ENCODE measurements at regions not wholly inside any gene's neighbourhood (a gene's known extent, or its start where the extent isn't known, plus 50 kb on each side); places are given as distances from the start of the nearest gene placed in this dataset.

DNA sequence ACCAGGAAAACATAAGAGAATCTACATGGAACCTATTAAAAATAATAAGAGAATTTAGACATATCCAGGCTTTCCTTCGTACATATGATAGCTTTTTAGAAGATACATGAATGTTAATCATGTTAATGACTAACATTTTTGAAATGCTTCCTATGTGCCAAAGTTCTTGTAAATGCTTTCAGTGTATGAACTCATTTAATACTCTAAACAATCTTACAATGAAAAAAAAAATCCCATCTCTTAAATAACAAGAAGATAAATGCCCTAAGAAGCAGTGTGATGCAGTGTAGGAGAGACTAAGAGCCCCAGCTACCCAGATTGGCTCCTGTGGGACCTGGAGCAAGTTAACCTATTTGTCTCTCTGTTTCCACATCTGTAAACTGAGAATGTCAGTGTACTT is 220.4 kb upstream of the MYOCD start:
- H3K36me3 Mint-ChIP-seq (ENCODE audit: low read depth): no peaks in the 10 kb centered on the region
- no peak overlapping the region for H3K27ac Mint-ChIP-seq
- H3K4me1 Mint-ChIP-seq: no peaks in the 10 kb centered on the region
- H3K4me3 Mint-ChIP-seq: no peak overlapping the region
- peaks cover 3% of the 10 kb centered on the region for H3K9me3 Mint-ChIP-seq
- POLR2A ChIA-PET: no interaction called here
- H3K27me3 Mint-ChIP-seq: no peaks in the 10 kb centered on the region
- DNase-seq: no peak
- CTCF ChIA-PET: no interaction called here

DNA sequence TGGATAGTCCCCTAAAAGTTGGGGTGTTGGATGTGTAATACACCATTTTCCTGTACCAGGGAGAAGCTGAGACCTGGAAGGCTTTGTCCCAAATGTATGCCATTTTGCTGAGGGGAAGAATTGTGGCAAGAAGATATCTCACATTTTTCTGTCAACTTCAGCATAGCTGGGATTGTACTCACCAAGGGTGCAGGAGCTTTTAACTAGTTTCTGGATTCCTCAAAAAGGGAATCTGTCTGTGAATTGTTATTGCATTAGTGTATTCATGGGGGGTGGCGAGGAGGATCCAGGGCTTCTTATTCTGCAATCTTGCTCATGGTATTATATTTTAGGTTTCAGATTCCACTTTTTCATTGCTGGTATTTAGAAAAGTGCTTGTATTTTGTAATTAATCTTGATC is 208.2 kb upstream of the MYOCD start:
- no peak overlapping the region for H3K27ac Mint-ChIP-seq
- no peaks in the 10 kb centered on the region for H3K27me3 Mint-ChIP-seq
- peaks cover 6% of the 10 kb centered on the region for H3K36me3 Mint-ChIP-seq (ENCODE audit: low read depth)
- ChIA-PET CTCF (no interaction called here), POLR2A (no interaction called here)
- no peak for DNase-seq
- H3K9me3 Mint-ChIP-seq: peaks cover 6% of the 10 kb centered on the region
- no peaks in the 10 kb centered on the region for H3K4me1 Mint-ChIP-seq
- no peak overlapping the region for H3K4me3 Mint-ChIP-seq

DNA sequence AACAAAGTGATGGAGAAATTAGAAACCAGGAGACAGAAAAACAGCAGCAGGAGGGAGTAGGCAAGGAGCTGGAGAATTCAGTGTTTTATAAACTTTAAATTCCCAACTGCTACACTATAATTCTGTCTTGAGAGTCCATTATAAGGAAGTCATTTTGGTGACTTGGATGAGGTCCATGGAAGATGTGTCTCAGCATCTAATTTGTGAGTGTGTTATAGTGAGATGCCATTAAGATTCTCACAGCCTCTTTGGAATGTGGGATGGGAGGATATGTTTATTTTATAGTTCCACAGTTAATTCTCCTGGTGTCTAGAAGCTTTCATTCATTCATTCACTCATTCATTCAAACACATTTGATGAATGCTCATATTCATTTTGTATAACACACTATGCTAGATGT is 206.0 kb upstream of the MYOCD start:
- no peak for DNase-seq
- Mint-ChIP-seq H3K36me3 (ENCODE audit: low read depth) (peaks cover 6% of the 10 kb centered on the region), H3K9me3 (peaks cover 12% of the 10 kb centered on the region), H3K4me1 (no peaks in the 10 kb centered on the region), H3K27ac (no peak overlapping the region), H3K4me3 (no peak overlapping the region), H3K27me3 (no peaks in the 10 kb centered on the region)
- CTCF ChIA-PET: no interaction called here
- POLR2A ChIA-PET: no interaction called here

GRCh38 chr17:12463102-12463501 is 202.6 kb upstream of the MYOCD start:
- peaks cover 5% of the 10 kb centered on the region for H3K9me3 Mint-ChIP-seq
- H3K4me1 Mint-ChIP-seq: no peaks in the 10 kb centered on the region
- H3K27me3 Mint-ChIP-seq: no peaks in the 10 kb centered on the region
- DNase-seq: no peak
- H3K27ac Mint-ChIP-seq: no peak overlapping the region
- ChIA-PET CTCF (no interaction called here), POLR2A (no interaction called here)
- H3K36me3 Mint-ChIP-seq (ENCODE audit: low read depth): no peaks in the 10 kb centered on the region
- no peak overlapping the region for H3K4me3 Mint-ChIP-seq

GRCh38 chr17:12472252-12473173 is 193.2 kb upstream of the MYOCD start:
- H3K27me3 Mint-ChIP-seq: no peaks in the 10 kb centered on the region
- POLR2A ChIA-PET: no interaction called here
- no peak overlapping the region for H3K4me3 Mint-ChIP-seq
- CTCF ChIA-PET: no interaction called here
- no peaks in the 10 kb centered on the region for H3K4me1 Mint-ChIP-seq
- DNase-seq: no peak
- no peaks in the 10 kb centered on the region for H3K36me3 Mint-ChIP-seq (ENCODE audit: low read depth)
- no peaks in the 10 kb centered on the region for H3K9me3 Mint-ChIP-seq
- H3K27ac Mint-ChIP-seq: no peak overlapping the region

GRCh38 chr17:12478311-12478710 is 187.4 kb upstream of the MYOCD start:
- POLR2A ChIA-PET: no interaction called here

GRCh38 chr17:12485361-12485906 is 180.3 kb upstream of the MYOCD start:
- H3K4me1 Mint-ChIP-seq: no peaks in the 10 kb centered on the region
- H3K36me3 Mint-ChIP-seq (ENCODE audit: low read depth): no peaks in the 10 kb centered on the region
- no peak overlapping the region for H3K27ac Mint-ChIP-seq
- H3K9me3 Mint-ChIP-seq: peaks cover 6% of the 10 kb centered on the region
- POLR2A ChIA-PET: no interaction called here
- no peaks in the 10 kb centered on the region for H3K27me3 Mint-ChIP-seq
- no peak overlapping the region for H3K4me3 Mint-ChIP-seq
- CTCF ChIA-PET: no interaction called here
- no peak for DNase-seq

More at GRCh38 chr17:12478311-12478710, 187.4 kb upstream of the MYOCD start:
- no peaks in the 10 kb centered on the region for H3K4me1 Mint-ChIP-seq
- CTCF ChIA-PET: no interaction called here
- DNase-seq: no peak
- no peaks in the 10 kb centered on the region for H3K36me3 Mint-ChIP-seq (ENCODE audit: low read depth)
- H3K4me3 Mint-ChIP-seq: no peak overlapping the region
- H3K27me3 Mint-ChIP-seq: no peaks in the 10 kb centered on the region
- peaks cover 5% of the 10 kb centered on the region for H3K9me3 Mint-ChIP-seq
- no peak overlapping the region for H3K27ac Mint-ChIP-seq

DNA sequence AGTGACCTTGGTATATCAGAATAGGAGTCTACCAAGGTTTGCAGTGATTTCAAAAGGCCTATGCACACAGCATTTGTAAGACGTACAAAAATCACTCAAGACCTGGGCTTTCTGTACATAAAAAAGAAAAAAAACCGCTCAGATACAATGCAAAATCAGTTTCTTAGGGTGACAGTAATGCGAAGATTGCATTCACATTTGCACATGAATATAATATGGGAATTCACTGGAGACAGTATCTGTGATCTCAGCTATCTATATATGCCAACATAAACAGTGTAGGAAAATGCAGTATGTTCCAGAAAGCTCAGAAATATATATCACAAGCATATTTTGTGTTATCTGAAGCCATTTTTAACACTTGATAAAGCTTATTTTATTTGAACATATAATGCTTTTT is 176.4 kb upstream of the MYOCD start:
- Mint-ChIP-seq H3K27ac (no peak overlapping the region), H3K27me3 (no peaks in the 10 kb centered on the region), H3K36me3 (ENCODE audit: low read depth) (no peaks in the 10 kb centered on the region), H3K4me1 (no peaks in the 10 kb centered on the region), H3K9me3 (peaks cover 4% of the 10 kb centered on the region), H3K4me3 (no peak overlapping the region)
- POLR2A ChIA-PET: no interaction called here
- no peak for DNase-seq
- CTCF ChIA-PET: no interaction called here

- DNase-seq: no peak
- no peaks in the 10 kb centered on the region for H3K4me1 Mint-ChIP-seq
- no peak overlapping the region for H3K27ac Mint-ChIP-seq
- H3K27me3 Mint-ChIP-seq: no peaks in the 10 kb centered on the region
- H3K4me3 Mint-ChIP-seq: no peak overlapping the region
- H3K9me3 Mint-ChIP-seq: no peaks in the 10 kb centered on the region
- ChIA-PET POLR2A (no interaction called here), CTCF (no interaction called here)
- no peaks in the 10 kb centered on the region for H3K36me3 Mint-ChIP-seq (ENCODE audit: low read depth)
These were observed 173.2 kb upstream of the MYOCD start for GRCh38 chr17:12492450-12492849.

- Mint-ChIP-seq H3K27ac (no peak overlapping the region), H3K4me1 (no peaks in the 10 kb centered on the region), H3K27me3 (no peaks in the 10 kb centered on the region), H3K9me3 (peaks cover 12% of the 10 kb centered on the region), H3K4me3 (no peak overlapping the region), H3K36me3 (ENCODE audit: low read depth) (no peaks in the 10 kb centered on the region)
- DNase-seq: no peak
- POLR2A ChIA-PET: no interaction called here
- CTCF ChIA-PET: no interaction called here
These were observed 159.8 kb upstream of the MYOCD start for GRCh38 chr17:12505866-12506265.

DNA sequence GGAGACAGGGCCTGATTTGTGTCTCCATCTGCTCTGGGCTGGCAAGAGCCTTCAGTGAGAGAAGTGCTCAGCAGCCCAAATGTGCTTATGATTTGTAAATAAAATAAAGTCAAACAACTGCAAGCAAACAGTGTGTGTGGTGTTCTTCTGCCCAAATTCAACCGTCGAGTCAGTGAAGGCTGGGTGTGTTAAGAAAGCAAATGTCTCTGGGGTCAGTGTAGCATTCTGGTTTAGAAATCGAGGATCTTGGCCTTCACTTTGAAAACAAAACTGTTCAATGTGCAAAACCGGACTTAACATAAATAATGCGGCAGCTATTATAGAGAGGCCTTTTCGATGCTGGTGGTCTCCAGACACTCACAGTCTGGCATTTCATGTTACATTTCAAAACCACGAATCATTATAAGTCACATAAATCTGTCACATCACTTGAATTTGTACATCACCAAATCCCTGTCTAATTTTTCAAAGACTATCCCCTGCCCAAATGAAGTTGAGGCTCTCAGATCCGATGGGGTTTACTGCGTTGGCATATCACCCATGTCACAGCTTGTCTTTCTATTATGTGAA is 158.6 kb upstream of the MYOCD start:
- Mint-ChIP-seq H3K9me3 (peaks cover 15% of the 10 kb centered on the region), H3K27ac (no peak overlapping the region), H3K4me1 (no peaks in the 10 kb centered on the region), H3K27me3 (no peaks in the 10 kb centered on the region), H3K4me3 (no peak overlapping the region), H3K36me3 (ENCODE audit: low read depth) (no peaks in the 10 kb centered on the region)
- DNase-seq: no peak
- CTCF ChIA-PET: no interaction called here
- POLR2A ChIA-PET: no interaction called here

- ChIA-PET CTCF (no interaction called here), POLR2A (no interaction called here)
- no peak overlapping the region for H3K4me3 Mint-ChIP-seq
- no peaks in the 10 kb centered on the region for H3K27me3 Mint-ChIP-seq
- DNase-seq: no peak
- no peaks in the 10 kb centered on the region for H3K36me3 Mint-ChIP-seq (ENCODE audit: low read depth)
- H3K4me1 Mint-ChIP-seq: no peaks in the 10 kb centered on the region
- H3K9me3 Mint-ChIP-seq: peaks cover 14% of the 10 kb centered on the region
- no peak overlapping the region for H3K27ac Mint-ChIP-seq
These were observed 155.9 kb upstream of the MYOCD start for GRCh38 chr17:12509801-12510200.

DNA sequence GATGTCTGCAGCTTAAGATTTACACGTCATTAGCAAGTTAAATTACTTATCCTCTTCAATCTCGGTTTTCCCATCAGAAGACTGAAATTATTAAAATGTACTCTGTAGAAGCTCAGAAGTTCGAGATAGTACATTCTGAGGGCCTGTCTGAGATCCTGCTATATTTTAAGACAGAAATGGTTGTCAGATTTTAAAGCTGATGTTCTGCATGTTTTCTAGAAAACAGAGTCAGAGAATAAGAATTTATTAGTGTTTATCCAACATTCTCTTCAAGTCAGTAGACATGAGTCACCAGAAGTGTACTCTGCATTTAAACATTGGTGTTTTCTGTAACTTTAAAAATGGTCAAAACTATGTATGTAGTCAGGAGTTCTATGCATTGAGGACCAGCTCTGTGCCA is 155.2 kb upstream of the MYOCD start:
- Mint-ChIP-seq H3K36me3 (ENCODE audit: low read depth) (no peaks in the 10 kb centered on the region), H3K27ac (no peak overlapping the region), H3K27me3 (no peaks in the 10 kb centered on the region), H3K4me1 (no peaks in the 10 kb centered on the region), H3K9me3 (peaks cover 14% of the 10 kb centered on the region), H3K4me3 (no peak overlapping the region)
- ChIA-PET POLR2A (interaction anchor here (0.7 kb wide), 1 partner anchor 17 kb away, joined by 4 read pairs; no protein-coding TSS in a partner anchor), CTCF (no interaction called here)
- DNase-seq: no peak

Measured in activated CD4-positive, alpha-beta memory T cell treated with anti-CD3 and anti-CD28 coated beads, Interleukin-2, amount 10 ng/mL, durations not matched to agents 7 days and 5 days (primary cell).